ENCODE measurements at regions not wholly inside any gene's neighbourhood (a gene's known extent, or its start where the extent isn't known, plus 50 kb on each side); places are given as distances from the start of the nearest gene placed in this dataset.

DNA sequence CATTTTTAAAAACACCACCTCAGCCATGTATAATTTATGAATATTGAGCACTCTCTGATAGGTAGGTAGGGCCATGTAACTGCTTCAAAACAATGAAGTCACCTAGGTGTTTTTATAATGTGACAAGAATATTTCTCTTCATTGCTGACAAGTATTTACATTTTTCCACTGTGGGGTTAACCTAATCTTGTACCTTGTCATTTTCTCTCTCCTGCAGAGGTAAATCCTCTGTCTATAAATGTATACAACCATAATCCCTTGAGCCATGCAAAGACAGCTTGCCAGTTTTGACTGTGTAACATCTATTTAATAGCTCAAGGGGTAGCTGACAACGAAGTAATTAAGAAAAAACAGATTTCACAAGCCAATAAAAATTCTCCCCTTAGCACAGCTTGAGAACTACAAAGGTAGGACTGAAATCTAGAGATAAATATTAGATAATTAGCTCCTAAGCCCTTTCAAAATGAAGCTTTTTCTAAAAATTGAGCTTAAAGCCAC, 137.6 kb upstream of the POGK start:
- no peak overlapping the region for H3K23ac ChIP-seq (ENCODE audit: low read length)
- H3K18ac ChIP-seq (ENCODE audit: low read length) = no peak overlapping the region
- no peaks in the 10 kb centered on the region for H3K27me3 ChIP-seq (ENCODE audit: insufficient read depth, low read length)
- H2AK5ac ChIP-seq (ENCODE audit: low read length) = no peak overlapping the region
- no peak overlapping the region for H2BK120ac ChIP-seq (ENCODE audit: insufficient read depth, low read length, poor library complexity)
- DNase-seq = no peak
- no peak overlapping the region for H4K8ac ChIP-seq (ENCODE audit: low read depth, low read length)
- H3K79me2 ChIP-seq (ENCODE audit: control insufficient read depth, insufficient read depth, low read length, poor library complexity) = no peaks in the 10 kb centered on the region
- H3K79me1 ChIP-seq (ENCODE audit: low read length) = no peaks in the 10 kb centered on the region
- H2BK12ac ChIP-seq (ENCODE audit: low read length) = no peak overlapping the region
- no peak overlapping the region for H3K4me2 ChIP-seq (ENCODE audit: low read length)
- no peak overlapping the region for H3K4ac ChIP-seq (ENCODE audit: low read depth, low read length)
- no peak overlapping the region for H3K4me3 ChIP-seq (ENCODE audit: low read depth, low read length)
- H3K9ac ChIP-seq (ENCODE audit: low read length) = no peak overlapping the region
- H2AFZ ChIP-seq (ENCODE audit: insufficient read depth, low read length, poor library complexity) = no peak overlapping the region
- no peak overlapping the region for H4K12ac ChIP-seq (ENCODE audit: low read depth, low read length)
- no peak overlapping the region for H2BK5ac ChIP-seq (ENCODE audit: low read depth, low read length, poor library complexity)
- no peaks in the 10 kb centered on the region for H3K36me3 ChIP-seq (ENCODE audit: control insufficient read depth in 1 of 2, insufficient read depth in 2 of 2, low read length in 2 of 2)
- no peaks in the 10 kb centered on the region for H3K9me3 ChIP-seq (ENCODE audit: insufficient read depth, low read depth, low read length)
- no peak overlapping the region for H3K14ac ChIP-seq (ENCODE audit: low read length)
- H3K4me1 ChIP-seq (ENCODE audit: control insufficient read depth in 1 of 2, insufficient read depth in 2 of 2, low read length in 2 of 2) = no peaks in the 10 kb centered on the region
- no peak overlapping the region for H3K27ac ChIP-seq (ENCODE audit: low read depth, low read length)
- no CpG with 5 or more reads among the region's 1 CpG for WGBS (ENCODE audit: extremely low coverage, insufficient coverage, insufficient read length)
- no peak overlapping the region for H4K91ac ChIP-seq (ENCODE audit: low read depth, low read length)

DNA sequence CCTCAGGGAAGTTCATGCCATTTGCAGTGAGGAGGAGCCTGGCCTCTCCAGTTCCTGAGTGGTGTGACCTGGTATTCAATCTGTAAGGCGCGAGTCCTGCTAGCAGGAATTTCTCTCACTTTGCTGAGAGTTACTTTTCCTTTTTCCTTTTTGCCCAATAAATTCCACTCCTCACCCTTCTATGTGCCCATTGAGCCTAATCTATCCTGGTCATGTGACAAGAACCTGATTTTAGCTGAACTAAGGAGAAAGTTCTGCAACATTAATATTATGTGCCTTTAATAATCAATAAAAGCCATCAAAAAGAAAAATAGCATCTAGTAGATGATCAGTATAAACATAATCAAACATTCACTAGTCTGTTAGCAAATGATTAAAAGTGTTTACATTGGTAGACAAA, 136.1 kb upstream of the POGK start:
- Histone ChIP-seq H3K14ac (ENCODE audit: low read length) (no peak overlapping the region), H4K8ac (ENCODE audit: low read depth, low read length) (no peak overlapping the region), H3K27ac (ENCODE audit: low read depth, low read length) (no peak overlapping the region), H3K4me3 (ENCODE audit: low read depth, low read length) (no peak overlapping the region), H3K18ac (ENCODE audit: low read length) (no peak overlapping the region), H3K27me3 (ENCODE audit: insufficient read depth, low read length) (no peaks in the 10 kb centered on the region), H3K79me1 (ENCODE audit: low read length) (no peaks in the 10 kb centered on the region), H3K4me2 (ENCODE audit: low read length) (no peak overlapping the region), H2BK5ac (ENCODE audit: low read depth, low read length, poor library complexity) (no peak overlapping the region), H2AFZ (ENCODE audit: insufficient read depth, low read length, poor library complexity) (no peak overlapping the region), H4K12ac (ENCODE audit: low read depth, low read length) (no peak overlapping the region), H3K9ac (ENCODE audit: low read length) (no peak overlapping the region), H3K79me2 (ENCODE audit: control insufficient read depth, insufficient read depth, low read length, poor library complexity) (no peaks in the 10 kb centered on the region), H4K91ac (ENCODE audit: low read depth, low read length) (no peak overlapping the region), H2BK12ac (ENCODE audit: low read length) (no peak overlapping the region), H2BK120ac (ENCODE audit: insufficient read depth, low read length, poor library complexity) (no peak overlapping the region), H3K36me3 (ENCODE audit: control insufficient read depth in 1 of 2, insufficient read depth in 2 of 2, low read length in 2 of 2) (no peaks in the 10 kb centered on the region), H3K4ac (ENCODE audit: low read depth, low read length) (no peak overlapping the region), H3K9me3 (ENCODE audit: insufficient read depth, low read depth, low read length) (no peaks in the 10 kb centered on the region), H3K23ac (ENCODE audit: low read length) (no peak overlapping the region), H2AK5ac (ENCODE audit: low read length) (no peak overlapping the region), H3K4me1 (ENCODE audit: control insufficient read depth in 1 of 2, insufficient read depth in 2 of 2, low read length in 2 of 2) (no peaks in the 10 kb centered on the region)
- WGBS (ENCODE audit: extremely low coverage, insufficient coverage, insufficient read length) = no CpG with 5 or more reads among the region's 2 CpGs
- no peak for DNase-seq

DNA sequence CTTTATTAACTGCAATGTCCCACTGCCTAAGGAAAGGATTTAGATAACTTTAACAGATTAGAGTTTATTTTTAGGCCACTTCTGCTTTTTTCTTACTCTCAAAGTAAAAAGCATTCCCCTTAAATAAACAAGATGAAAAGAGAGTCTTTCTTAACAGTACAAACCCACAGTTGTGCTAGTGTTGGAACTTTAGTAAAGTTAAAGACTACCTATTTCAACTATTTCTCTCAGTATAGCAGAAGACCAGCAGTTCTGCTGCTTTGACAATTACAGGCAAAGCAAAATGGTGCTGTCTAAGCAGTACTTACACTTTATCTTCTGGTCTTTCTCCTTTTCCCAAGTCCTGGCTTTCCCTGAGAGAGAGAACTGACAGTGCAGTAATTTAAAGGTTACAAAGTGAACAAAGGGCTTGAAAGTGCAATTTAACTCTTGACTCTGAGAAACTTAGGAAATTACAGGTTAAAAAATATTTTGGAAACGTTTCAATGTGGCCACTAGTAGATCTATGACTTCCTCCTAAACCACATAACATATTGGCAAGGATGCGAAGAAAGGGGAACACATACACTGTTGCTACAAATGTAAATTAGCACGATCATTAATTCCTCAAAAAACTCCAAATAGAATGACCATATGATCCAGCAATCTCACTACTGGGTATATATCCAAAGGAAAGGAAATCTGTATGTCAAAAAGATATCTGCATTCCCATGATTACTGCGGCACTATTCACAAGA, 135.4 kb upstream of the POGK start:
- Histone ChIP-seq H3K79me2 (ENCODE audit: control insufficient read depth, insufficient read depth, low read length, poor library complexity) (no peaks in the 10 kb centered on the region), H3K18ac (ENCODE audit: low read length) (no peak overlapping the region), H2BK120ac (ENCODE audit: insufficient read depth, low read length, poor library complexity) (no peak overlapping the region), H3K4me1 (ENCODE audit: control insufficient read depth in 1 of 2, insufficient read depth in 2 of 2, low read length in 2 of 2) (no peaks in the 10 kb centered on the region), H2AK5ac (ENCODE audit: low read length) (no peak overlapping the region), H4K12ac (ENCODE audit: low read depth, low read length) (no peak overlapping the region), H2BK12ac (ENCODE audit: low read length) (no peak overlapping the region), H3K27ac (ENCODE audit: low read depth, low read length) (no peak overlapping the region), H4K8ac (ENCODE audit: low read depth, low read length) (no peak overlapping the region), H3K9ac (ENCODE audit: low read length) (no peak overlapping the region), H3K14ac (ENCODE audit: low read length) (no peak overlapping the region), H3K4me3 (ENCODE audit: low read depth, low read length) (no peak overlapping the region), H3K9me3 (ENCODE audit: insufficient read depth, low read depth, low read length) (no peaks in the 10 kb centered on the region), H2AFZ (ENCODE audit: insufficient read depth, low read length, poor library complexity) (no peak overlapping the region), H3K36me3 (ENCODE audit: control insufficient read depth in 1 of 2, insufficient read depth in 2 of 2, low read length in 2 of 2) (no peaks in the 10 kb centered on the region), H2BK5ac (ENCODE audit: low read depth, low read length, poor library complexity) (no peak overlapping the region), H3K4me2 (ENCODE audit: low read length) (no peak overlapping the region), H3K23ac (ENCODE audit: low read length) (no peak overlapping the region), H3K79me1 (ENCODE audit: low read length) (no peaks in the 10 kb centered on the region), H3K27me3 (ENCODE audit: insufficient read depth, low read length) (no peaks in the 10 kb centered on the region), H3K4ac (ENCODE audit: low read depth, low read length) (no peak overlapping the region), H4K91ac (ENCODE audit: low read depth, low read length) (no peak overlapping the region)
- no peak for DNase-seq
- WGBS (ENCODE audit: extremely low coverage, insufficient coverage, insufficient read length) = no CpG with 5 or more reads among the region's 4 CpGs

DNA sequence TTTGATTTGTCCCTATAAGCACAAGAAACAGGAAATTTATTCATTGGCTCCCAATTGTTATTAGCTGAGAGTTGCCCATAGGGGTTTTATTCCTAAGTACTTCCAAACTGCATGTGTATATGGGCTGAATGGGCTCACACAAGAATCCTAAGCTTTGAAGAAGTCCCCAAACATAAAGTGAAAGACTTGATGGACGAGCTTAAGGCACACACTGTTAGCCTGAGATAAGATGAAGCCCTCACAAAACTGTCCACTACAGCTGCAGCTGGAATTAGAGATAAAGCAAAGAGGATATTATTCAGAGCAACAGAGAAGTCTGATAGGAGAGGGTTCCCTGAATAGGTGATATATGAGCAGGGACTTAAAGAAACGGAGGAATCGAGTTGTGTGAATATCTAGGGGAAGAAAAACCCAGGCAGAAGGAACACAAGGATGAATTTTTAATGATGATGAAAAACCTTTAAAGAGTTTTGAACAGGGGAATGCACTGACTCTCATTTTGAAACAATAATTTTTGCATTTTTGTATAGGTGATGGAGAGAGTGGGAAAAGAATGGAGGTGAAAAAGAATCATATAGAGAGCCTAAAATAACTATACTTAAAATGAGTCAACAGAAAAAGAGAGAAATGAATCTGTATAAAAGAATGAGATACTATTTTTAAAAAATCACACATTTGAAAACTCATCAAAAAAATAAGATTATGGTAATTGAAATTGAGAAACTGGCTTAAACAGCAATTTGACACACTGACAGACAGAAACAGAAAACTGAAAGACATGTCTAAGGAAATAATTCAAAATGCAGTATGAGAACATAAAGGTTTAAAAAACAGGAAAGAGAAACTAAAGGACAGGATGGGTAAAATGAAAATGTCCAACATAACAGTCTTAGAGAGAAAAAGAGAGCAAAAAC, 133.6 kb upstream of the POGK start:
- no peak overlapping the region for H2AK5ac ChIP-seq (ENCODE audit: low read length)
- no peak overlapping the region for H3K27ac ChIP-seq (ENCODE audit: low read depth, low read length)
- no peak overlapping the region for H2BK5ac ChIP-seq (ENCODE audit: low read depth, low read length, poor library complexity)
- H3K14ac ChIP-seq (ENCODE audit: low read length) = no peak overlapping the region
- H4K12ac ChIP-seq (ENCODE audit: low read depth, low read length) = no peak overlapping the region
- no peak overlapping the region for H2BK12ac ChIP-seq (ENCODE audit: low read length)
- H3K27me3 ChIP-seq (ENCODE audit: insufficient read depth, low read length) = no peaks in the 10 kb centered on the region
- no CpG with 5 or more reads among the region's 3 CpGs for WGBS (ENCODE audit: extremely low coverage, insufficient coverage, insufficient read length)
- H2AFZ ChIP-seq (ENCODE audit: insufficient read depth, low read length, poor library complexity) = no peak overlapping the region
- no peaks in the 10 kb centered on the region for H3K79me2 ChIP-seq (ENCODE audit: control insufficient read depth, insufficient read depth, low read length, poor library complexity)
- no peak overlapping the region for H3K4me3 ChIP-seq (ENCODE audit: low read depth, low read length)
- no peak for DNase-seq
- no peak overlapping the region for H2BK120ac ChIP-seq (ENCODE audit: insufficient read depth, low read length, poor library complexity)
- no peaks in the 10 kb centered on the region for H3K79me1 ChIP-seq (ENCODE audit: low read length)
- H3K9me3 ChIP-seq (ENCODE audit: insufficient read depth, low read depth, low read length) = no peaks in the 10 kb centered on the region
- no peak overlapping the region for H4K91ac ChIP-seq (ENCODE audit: low read depth, low read length)
- no peak overlapping the region for H4K8ac ChIP-seq (ENCODE audit: low read depth, low read length)
- no peak overlapping the region for H3K18ac ChIP-seq (ENCODE audit: low read length)
- no peak overlapping the region for H3K9ac ChIP-seq (ENCODE audit: low read length)
- no peak overlapping the region for H3K4ac ChIP-seq (ENCODE audit: low read depth, low read length)
- no peak overlapping the region for H3K23ac ChIP-seq (ENCODE audit: low read length)
- H3K36me3 ChIP-seq (ENCODE audit: control insufficient read depth in 1 of 2, insufficient read depth in 2 of 2, low read length in 2 of 2) = no peaks in the 10 kb centered on the region
- H3K4me1 ChIP-seq (ENCODE audit: control insufficient read depth in 1 of 2, insufficient read depth in 2 of 2, low read length in 2 of 2) = no peaks in the 10 kb centered on the region
- no peak overlapping the region for H3K4me2 ChIP-seq (ENCODE audit: low read length)

All from trophoblast cell (in vitro differentiated cells and primary cell).